ENCODE measurements at regions not wholly inside any gene's neighbourhood (a gene's known extent, or its start where the extent isn't known, plus 50 kb on each side); places are given as distances from the start of the nearest gene placed in this dataset.

DNA sequence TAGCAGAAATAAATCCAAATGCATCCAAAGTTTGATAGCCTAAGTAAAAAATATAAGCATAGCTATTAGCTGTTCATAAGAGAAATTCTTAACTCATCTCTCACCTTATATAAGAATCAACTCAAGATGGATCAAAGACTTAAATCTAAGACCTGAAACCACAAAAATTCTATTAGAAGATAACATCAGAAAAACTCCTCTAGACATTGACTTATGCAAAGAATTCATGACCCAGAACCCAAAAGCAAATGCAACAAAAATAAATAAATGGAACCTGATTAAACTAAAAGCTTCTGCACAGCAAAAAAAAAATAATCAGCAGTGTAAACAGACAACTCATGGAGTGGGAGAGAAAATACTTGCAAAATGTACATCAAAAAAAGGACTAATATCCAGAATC lies 184.3 kb downstream of the TFAP2A start:
- H2AK5ac ChIP-seq (ENCODE audit: low read length): no peak overlapping the region
- H2AFZ ChIP-seq (ENCODE audit: insufficient read depth, low read length, poor library complexity): no peak overlapping the region
- H3K4me3 ChIP-seq (ENCODE audit: low read depth, low read length): no peak overlapping the region
- no peak overlapping the region for H3K14ac ChIP-seq (ENCODE audit: low read length)
- no peak overlapping the region for H3K23ac ChIP-seq (ENCODE audit: low read length)
- H3K79me2 ChIP-seq (ENCODE audit: control insufficient read depth, insufficient read depth, low read length, poor library complexity): no peaks in the 10 kb centered on the region
- H2BK12ac ChIP-seq (ENCODE audit: low read length): no peak overlapping the region
- no peaks in the 10 kb centered on the region for H3K27me3 ChIP-seq (ENCODE audit: insufficient read depth, low read length)
- no peak overlapping the region for H4K12ac ChIP-seq (ENCODE audit: low read depth, low read length)
- no peak overlapping the region for H3K4ac ChIP-seq (ENCODE audit: low read depth, low read length)
- H4K8ac ChIP-seq (ENCODE audit: low read depth, low read length): no peak overlapping the region
- H3K9me3 ChIP-seq (ENCODE audit: insufficient read depth, low read depth, low read length): no peaks in the 10 kb centered on the region
- H3K27ac ChIP-seq (ENCODE audit: low read depth, low read length): no peak overlapping the region
- no peak overlapping the region for H4K91ac ChIP-seq (ENCODE audit: low read depth, low read length)
- H3K18ac ChIP-seq (ENCODE audit: low read length): no peak overlapping the region
- no peak overlapping the region for H2BK5ac ChIP-seq (ENCODE audit: low read depth, low read length, poor library complexity)
- no peaks in the 10 kb centered on the region for H3K79me1 ChIP-seq (ENCODE audit: low read length)
- H2BK120ac ChIP-seq (ENCODE audit: insufficient read depth, low read length, poor library complexity): no peak overlapping the region
- no peak overlapping the region for H3K4me2 ChIP-seq (ENCODE audit: low read length)
- no peak overlapping the region for H3K9ac ChIP-seq (ENCODE audit: low read length)
- H3K4me1 ChIP-seq (ENCODE audit: control insufficient read depth in 1 of 2, insufficient read depth in 2 of 2, low read length in 2 of 2): no peaks in the 10 kb centered on the region
- H3K36me3 ChIP-seq (ENCODE audit: control insufficient read depth in 1 of 2, insufficient read depth in 2 of 2, low read length in 2 of 2): no peaks in the 10 kb centered on the region
- DNase-seq: no peak

DNA sequence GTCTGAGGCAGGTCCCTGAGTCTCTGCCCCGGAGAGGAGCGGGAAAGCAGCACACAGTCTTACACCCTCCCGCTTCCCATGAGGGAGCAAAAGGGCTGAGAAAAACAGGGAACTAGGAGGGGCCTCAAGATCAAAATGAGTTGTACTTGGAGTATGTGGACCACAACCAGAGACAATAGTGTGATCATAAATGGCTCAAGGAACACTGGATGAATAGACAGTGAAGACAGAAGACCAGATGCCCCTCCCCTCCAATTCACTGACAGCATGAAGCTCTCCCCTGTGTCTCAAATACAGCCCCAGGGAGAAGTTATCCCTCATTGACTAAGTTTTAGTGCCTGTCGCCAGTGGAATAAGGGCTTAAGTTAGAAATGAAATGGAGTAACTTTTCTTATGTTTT lies 191.0 kb downstream of the TFAP2A start:
- Histone ChIP-seq H2BK5ac (ENCODE audit: low read depth, low read length, poor library complexity) (no peak overlapping the region), H4K8ac (ENCODE audit: low read depth, low read length) (no peak overlapping the region), H2AFZ (ENCODE audit: insufficient read depth, low read length, poor library complexity) (no peak overlapping the region), H3K9ac (ENCODE audit: low read length) (no peak overlapping the region), H3K4me3 (ENCODE audit: low read depth, low read length) (no peak overlapping the region), H3K14ac (ENCODE audit: low read length) (no peak overlapping the region), H4K12ac (ENCODE audit: low read depth, low read length) (no peak overlapping the region), H3K4ac (ENCODE audit: low read depth, low read length) (no peak overlapping the region), H3K23ac (ENCODE audit: low read length) (no peak overlapping the region), H2BK120ac (ENCODE audit: insufficient read depth, low read length, poor library complexity) (no peak overlapping the region), H2AK5ac (ENCODE audit: low read length) (no peak overlapping the region), H3K4me1 (ENCODE audit: control insufficient read depth in 1 of 2, insufficient read depth in 2 of 2, low read length in 2 of 2) (no peaks in the 10 kb centered on the region), H3K79me2 (ENCODE audit: control insufficient read depth, insufficient read depth, low read length, poor library complexity) (no peaks in the 10 kb centered on the region), H4K91ac (ENCODE audit: low read depth, low read length) (no peak overlapping the region), H3K18ac (ENCODE audit: low read length) (no peak overlapping the region), H2BK12ac (ENCODE audit: low read length) (no peak overlapping the region), H3K4me2 (ENCODE audit: low read length) (no peak overlapping the region), H3K27me3 (ENCODE audit: insufficient read depth, low read length) (no peaks in the 10 kb centered on the region), H3K9me3 (ENCODE audit: insufficient read depth, low read depth, low read length) (no peaks in the 10 kb centered on the region), H3K27ac (ENCODE audit: low read depth, low read length) (no peak overlapping the region), H3K36me3 (ENCODE audit: control insufficient read depth in 1 of 2, insufficient read depth in 2 of 2, low read length in 2 of 2) (no peaks in the 10 kb centered on the region), H3K79me1 (ENCODE audit: low read length) (no peaks in the 10 kb centered on the region)
- WGBS (ENCODE audit: extremely low coverage, insufficient coverage, insufficient read length): no CpG with 5 or more reads among the region's 4 CpGs
- DNase-seq: no peak

DNA sequence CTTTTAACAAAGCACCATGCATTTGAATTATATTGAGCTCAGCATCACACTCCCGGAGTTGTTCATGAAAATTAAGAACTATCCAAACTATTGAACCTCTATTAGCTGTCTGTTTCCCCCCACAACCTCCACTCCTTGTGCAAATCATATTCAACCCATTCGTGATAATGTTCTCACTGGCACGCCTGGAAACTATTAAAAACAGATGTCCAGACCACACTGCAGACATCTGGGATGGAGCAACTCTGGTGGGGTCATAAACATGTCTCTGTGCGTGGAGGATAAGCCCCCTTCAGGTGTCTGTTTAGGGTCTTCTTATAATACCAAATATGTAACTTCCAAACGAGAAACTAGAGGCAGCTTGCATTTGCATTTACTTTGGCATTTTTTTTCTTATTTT lies 193.7 kb downstream of the TFAP2A start:
- Histone ChIP-seq H3K23ac (ENCODE audit: low read length) (no peak overlapping the region), H3K27me3 (ENCODE audit: insufficient read depth, low read length) (no peaks in the 10 kb centered on the region), H3K18ac (ENCODE audit: low read length) (no peak overlapping the region), H3K9ac (ENCODE audit: low read length) (no peak overlapping the region), H3K4me3 (ENCODE audit: low read depth, low read length) (no peak overlapping the region), H4K12ac (ENCODE audit: low read depth, low read length) (no peak overlapping the region), H4K8ac (ENCODE audit: low read depth, low read length) (no peak overlapping the region), H3K4me2 (ENCODE audit: low read length) (no peak overlapping the region), H2AFZ (ENCODE audit: insufficient read depth, low read length, poor library complexity) (no peak overlapping the region), H4K91ac (ENCODE audit: low read depth, low read length) (no peak overlapping the region), H2BK12ac (ENCODE audit: low read length) (no peak overlapping the region), H3K4ac (ENCODE audit: low read depth, low read length) (no peak overlapping the region), H2BK120ac (ENCODE audit: insufficient read depth, low read length, poor library complexity) (no peak overlapping the region), H2BK5ac (ENCODE audit: low read depth, low read length, poor library complexity) (no peak overlapping the region), H3K36me3 (ENCODE audit: control insufficient read depth in 1 of 2, insufficient read depth in 2 of 2, low read length in 2 of 2) (no peaks in the 10 kb centered on the region), H3K79me2 (ENCODE audit: control insufficient read depth, insufficient read depth, low read length, poor library complexity) (no peaks in the 10 kb centered on the region), H3K4me1 (ENCODE audit: control insufficient read depth in 1 of 2, insufficient read depth in 2 of 2, low read length in 2 of 2) (peaks cover 2 to 3% of the 10 kb centered on the region in 2 experiments), H3K9me3 (ENCODE audit: insufficient read depth, low read depth, low read length) (no peaks in the 10 kb centered on the region), H2AK5ac (ENCODE audit: low read length) (no peak overlapping the region), H3K79me1 (ENCODE audit: low read length) (no peaks in the 10 kb centered on the region), H3K14ac (ENCODE audit: low read length) (no peak overlapping the region), H3K27ac (ENCODE audit: low read depth, low read length) (no peak overlapping the region)
- DNase-seq: no peak
- no CpG with 5 or more reads among the region's 5 CpGs for WGBS (ENCODE audit: extremely low coverage, insufficient coverage, insufficient read length)

DNA sequence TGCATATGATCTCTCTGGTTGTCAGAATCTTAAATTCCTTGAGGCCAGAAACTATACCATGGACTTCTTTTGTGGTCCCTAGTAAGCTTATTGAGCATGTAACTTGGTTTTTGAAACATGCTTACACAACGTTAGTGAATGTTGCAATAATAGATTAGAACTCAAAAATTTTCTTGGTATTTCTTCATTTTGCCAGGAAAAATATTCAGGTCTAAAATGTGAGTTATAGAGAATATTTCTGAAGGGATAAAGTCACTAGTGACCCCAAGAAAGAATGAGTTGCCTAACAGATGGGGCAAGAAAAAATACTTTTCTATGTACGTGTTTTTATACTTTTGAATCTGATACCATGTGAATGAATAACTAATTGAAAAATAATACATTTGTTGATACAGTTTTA lies 195.4 kb downstream of the TFAP2A start:
- Histone ChIP-seq H3K9me3 (ENCODE audit: insufficient read depth, low read depth, low read length) (no peaks in the 10 kb centered on the region), H2AK5ac (ENCODE audit: low read length) (no peak overlapping the region), H4K12ac (ENCODE audit: low read depth, low read length) (no peak overlapping the region), H4K8ac (ENCODE audit: low read depth, low read length) (no peak overlapping the region), H3K79me1 (ENCODE audit: low read length) (no peaks in the 10 kb centered on the region), H3K79me2 (ENCODE audit: control insufficient read depth, insufficient read depth, low read length, poor library complexity) (no peaks in the 10 kb centered on the region), H3K4me3 (ENCODE audit: low read depth, low read length) (no peak overlapping the region), H3K27me3 (ENCODE audit: insufficient read depth, low read length) (no peaks in the 10 kb centered on the region), H4K91ac (ENCODE audit: low read depth, low read length) (no peak overlapping the region), H3K18ac (ENCODE audit: low read length) (no peak overlapping the region), H3K23ac (ENCODE audit: low read length) (no peak overlapping the region), H2BK120ac (ENCODE audit: insufficient read depth, low read length, poor library complexity) (no peak overlapping the region), H3K36me3 (ENCODE audit: control insufficient read depth in 1 of 2, insufficient read depth in 2 of 2, low read length in 2 of 2) (no peaks in the 10 kb centered on the region), H2BK12ac (ENCODE audit: low read length) (no peak overlapping the region), H3K14ac (ENCODE audit: low read length) (no peak overlapping the region), H3K27ac (ENCODE audit: low read depth, low read length) (no peak overlapping the region), H3K4me2 (ENCODE audit: low read length) (no peak overlapping the region), H3K4me1 (ENCODE audit: control insufficient read depth in 1 of 2, insufficient read depth in 2 of 2, low read length in 2 of 2) (peaks cover 2 to 3% of the 10 kb centered on the region in 2 experiments), H2BK5ac (ENCODE audit: low read depth, low read length, poor library complexity) (no peak overlapping the region), H2AFZ (ENCODE audit: insufficient read depth, low read length, poor library complexity) (no peak overlapping the region), H3K4ac (ENCODE audit: low read depth, low read length) (no peak overlapping the region), H3K9ac (ENCODE audit: low read length) (no peak overlapping the region)
- no CpG with 5 or more reads among the region's 2 CpGs for WGBS (ENCODE audit: extremely low coverage, insufficient coverage, insufficient read length)
- peak in 1 of 2 donors; percentile 78 for DNase-seq
